ENCODE measurements at regions not wholly inside any gene's neighbourhood (a gene's known extent, or its start where the extent isn't known, plus 50 kb on each side); places are given as distances from the start of the nearest gene placed in this dataset.

DNA sequence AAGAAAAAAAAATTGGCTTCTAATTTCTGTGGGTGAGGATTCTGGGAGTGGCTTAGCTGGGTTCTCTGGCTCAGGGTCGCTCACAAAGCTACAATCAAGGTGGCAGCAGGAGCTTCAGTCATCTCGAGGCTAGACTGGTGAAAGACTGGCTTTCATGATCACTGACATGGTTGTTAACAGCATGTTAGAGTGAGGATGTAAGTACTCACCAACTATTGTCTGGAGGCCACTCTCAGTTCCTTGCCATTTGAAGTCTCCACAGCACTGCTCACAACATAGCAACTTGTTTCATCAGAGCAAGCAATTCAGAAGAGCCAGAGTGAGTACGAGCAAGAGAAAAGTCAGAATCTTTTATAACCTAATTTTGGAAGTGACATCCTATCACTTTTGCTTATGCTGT is 145.7 kb upstream of the PRSS16 start:
- TF ChIP-seq POLR2A (IDR thresholded peaks at IDR 0.05; ENCODE audit: low read depth, low read length) (no peak), TAF1 (IDR thresholded peaks at IDR 0.05; ENCODE audit: low read depth, low read length) (no peak), SPI1 (IDR thresholded peaks at IDR 0.05; ENCODE audit: low read depth, low read length) (no peak), POLR2AphosphoS5 (IDR thresholded peaks at IDR 0.05; ENCODE audit: low read depth, low read length) (no peak), POU2F2 (IDR thresholded peaks at IDR 0.05; ENCODE audit: low read depth, low read length) (no peak), PAX5 (IDR thresholded peaks at IDR 0.05; ENCODE audit: insufficient read depth, low read length, severe bottlenecking) (no peak)

Measured in GM12891 (cell line).